Neural progenitor cell (in vitro differentiated cells): ENCODE measurements at regions not wholly inside any gene's neighbourhood (a gene's known extent, or its start where the extent isn't known, plus 50 kb on each side); places are given as distances from the start of the nearest gene placed in this dataset.
"Not testable (repeated sequence)": the region's sequence is repeated elsewhere in the genome, so short reads cannot be mapped to it uniquely, and the experiment has no call there.

Experiments used
- DNase-seq: peaks from one replicate; pipeline ENCODE4 v3.0.0-alpha.2; 2016; ENCODE audit warnings: low spot score
- H2AFZ ChIP-seq: fragments of 200-600 bp; sonication (generic); replicated peaks from 2 replicates; pipeline ENCODE4 v1.6.1; 2016; ENCODE audit warnings: antibody characterized with exemption
- H3F3A ChIP-seq: fragments of 200-600 bp; sonication (generic); 2 replicates; pipeline ENCODE4 v1.6.1; 2016; ENCODE audit warnings: antibody characterized with exemption, low read depth
- H3K27ac ChIP-seq: fragments of 200-600 bp; sonication (generic); 2 replicates; pipeline ENCODE4 v1.5.1; 2016; ENCODE audit warnings: mild to moderate bottlenecking
- H3K27me3 ChIP-seq: fragments of 200-600 bp; sonication (generic); 2 replicates; pipeline ENCODE4 v1.6.1; 2016; ENCODE audit warnings: mild to moderate bottlenecking, moderate library complexity
- H3K36me3 ChIP-seq: fragments of 200-600 bp; sonication (generic); 2 replicates; pipeline ENCODE4 v1.5.1; 2016
- H3K4me1 ChIP-seq: fragments of 200-600 bp; sonication (generic); 2 replicates; pipeline ENCODE4 v1.6.1; 2016; ENCODE audit warnings: mixed run types
- H3K4me2 ChIP-seq: fragments of 200-600 bp; sonication (generic); 2 replicates; pipeline ENCODE4 v1.6.1; 2016
- H3K4me3 ChIP-seq: fragments of 200-600 bp; sonication (generic); 2 replicates; pipeline ENCODE4 v1.5.1; 2016
- H3K79me2 ChIP-seq: fragments of 200-600 bp; sonication (generic); 2 replicates; pipeline ENCODE4 v1.6.1; 2016; ENCODE audit warnings: low read depth
- H3K9ac ChIP-seq: fragments of 200-600 bp; sonication (generic); 2 replicates; pipeline ENCODE4 v1.6.1; 2016
- H3K9me3 ChIP-seq: fragments of 200-600 bp; sonication (generic); 2 replicates; pipeline ENCODE4 v1.5.1; 2016; ENCODE audit warnings: low read depth
- H4K20me1 ChIP-seq: fragments of 200-600 bp; sonication (generic); 2 replicates; pipeline ENCODE4 v1.6.1; 2016; ENCODE audit warnings: low read depth
- H3K27ac Mint-ChIP-seq: 3 replicates; pipeline ENCODE4 v1.8.0; 2021; ENCODE audit warnings: mixed read lengths
- H3K27me3 Mint-ChIP-seq: 2 replicates; pipeline ENCODE4 v1.8.0; 2022; ENCODE audit warnings: low read depth, mild to moderate bottlenecking, inconsistent platforms, moderate library complexity, mixed read lengths; ENCODE audit not compliant: insufficient read depth
- H3K36me3 Mint-ChIP-seq: 3 replicates; pipeline ENCODE4 v1.8.0; 2021; ENCODE audit warnings: mixed read lengths
- H3K4me1 Mint-ChIP-seq: 3 replicates; pipeline ENCODE4 v1.8.0; 2021; ENCODE audit warnings: mixed read lengths
- H3K4me3 Mint-ChIP-seq: 3 replicates; pipeline ENCODE4 v1.8.0; 2021; ENCODE audit warnings: mild to moderate bottlenecking, moderate library complexity, mixed read lengths
- H3K9me3 Mint-ChIP-seq: 3 replicates; pipeline ENCODE4 v1.8.0; 2020; ENCODE audit warnings: mixed read lengths
- CTCF ChIP-seq: fragments of 200-600 bp; sonication (generic); IDR thresholded peaks from 2 replicates; pipeline ENCODE4 v1.5.1; 2017; ENCODE audit warnings: antibody characterized with exemption, mild to moderate bottlenecking
- EZH2 ChIP-seq: fragments of 200-600 bp; sonication (generic); IDR thresholded peaks from 2 replicates; pipeline ENCODE4 v1.6.1; 2017; ENCODE audit warnings: antibody characterized with exemption, mild to moderate bottlenecking, moderate library complexity
- EZH2phosphoT487 ChIP-seq: fragments of 200-600 bp; sonication (generic); IDR thresholded peaks from 2 replicates; pipeline ENCODE4 v1.6.1; 2017; ENCODE audit warnings: antibody characterized with exemption

GRCh38 chr1:219075121-219075879 is 98.4 kb upstream of the LYPLAL1 start:
- DNase-seq, result no peak
- Histone ChIP-seq H3K4me1 (no peaks in the 10 kb centered on the region), H3K27me3 (no peaks in the 10 kb centered on the region), H3K36me3 (no peaks in the 10 kb centered on the region), H2AFZ (no peak overlapping the region), H3K4me2 (no peak overlapping the region), H3K9me3 (no peaks in the 10 kb centered on the region), H3K9ac (no peak overlapping the region), H4K20me1 (no peaks in the 10 kb centered on the region), H3K27ac (no peak overlapping the region), H3K4me3 (no peak overlapping the region), H3K79me2 (no peaks in the 10 kb centered on the region), H3F3A (no peaks in the 10 kb centered on the region)
- Mint-ChIP-seq H3K27ac (no peak overlapping the region), H3K27me3 (peaks cover 2% of the 10 kb centered on the region), H3K9me3 (peaks cover 11% of the 10 kb centered on the region), H3K4me3 (no peak overlapping the region), H3K36me3 (no peaks in the 10 kb centered on the region), H3K4me1 (no peaks in the 10 kb centered on the region)
- no peak for TF ChIP-seq EZH2phosphoT487
- no peak for TF ChIP-seq CTCF
- no peak for TF ChIP-seq EZH2

DNA sequence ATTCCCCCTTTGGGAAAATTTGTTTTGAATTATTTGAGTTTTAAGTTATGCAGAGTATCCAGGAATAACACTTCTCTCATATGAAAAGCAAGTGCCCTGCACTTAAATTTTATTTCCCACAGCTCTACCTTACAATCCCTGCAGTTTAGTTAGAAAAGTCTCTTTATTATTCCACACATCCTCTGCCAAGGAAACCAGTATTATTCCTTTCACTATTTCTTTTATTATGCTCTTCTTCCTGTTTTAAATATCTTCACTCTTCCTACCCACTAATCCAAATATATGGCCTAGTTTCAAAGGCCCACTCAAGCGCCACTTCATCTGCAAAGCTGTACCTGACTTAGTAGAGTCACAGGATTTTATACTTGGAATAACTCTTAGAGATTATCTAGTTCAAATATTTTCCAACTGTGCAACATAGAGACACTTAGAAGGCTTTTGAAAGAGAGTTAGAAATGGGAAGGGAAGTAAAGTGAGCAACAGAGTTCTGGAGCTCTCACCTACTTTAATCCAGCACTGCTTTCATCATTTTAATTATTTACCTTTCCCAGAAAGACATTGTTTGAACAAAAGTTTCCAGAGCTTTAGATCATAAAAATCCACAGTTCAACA is 97.2 kb upstream of the LYPLAL1 start:
- H3K4me1 Mint-ChIP-seq, result no peaks in the 10 kb centered on the region
- H3K79me2 ChIP-seq, result no peaks in the 10 kb centered on the region
- peaks cover 4% of the 10 kb centered on the region for H3K9me3 Mint-ChIP-seq
- no peak overlapping the region for H3K4me3 ChIP-seq
- H3K4me3 Mint-ChIP-seq, result no peak overlapping the region
- H3K27ac ChIP-seq, result no peak overlapping the region
- H3K27ac Mint-ChIP-seq, result no peak overlapping the region
- no peaks in the 10 kb centered on the region for H4K20me1 ChIP-seq
- no peak overlapping the region for H2AFZ ChIP-seq
- H3K9me3 ChIP-seq, result no peaks in the 10 kb centered on the region
- H3K27me3 ChIP-seq, result no peaks in the 10 kb centered on the region
- no peaks in the 10 kb centered on the region for H3K36me3 Mint-ChIP-seq
- no peak overlapping the region for H3K9ac ChIP-seq
- peaks cover 2% of the 10 kb centered on the region for H3K27me3 Mint-ChIP-seq
- DNase-seq, result no peak
- no peak overlapping the region for H3K4me2 ChIP-seq
- TF ChIP-seq EZH2, result no peak
- no peaks in the 10 kb centered on the region for H3K4me1 ChIP-seq
- no peaks in the 10 kb centered on the region for H3K36me3 ChIP-seq
- H3F3A ChIP-seq, result no peaks in the 10 kb centered on the region

- not testable (repeated sequence) for H3K36me3 ChIP-seq, H3K36me3 Mint-ChIP-seq, H3K4me2 ChIP-seq, H3K9ac ChIP-seq, H3K9me3 Mint-ChIP-seq, H3K4me3 ChIP-seq, H3K27ac Mint-ChIP-seq, DNase-seq, H3K27me3 Mint-ChIP-seq, H4K20me1 ChIP-seq, H2AFZ ChIP-seq, H3K27me3 ChIP-seq, H3K4me1 Mint-ChIP-seq, H3K79me2 ChIP-seq, H3K9me3 ChIP-seq, H3K4me3 Mint-ChIP-seq, H3K27ac ChIP-seq, H3F3A ChIP-seq, H3K4me1 ChIP-seq
These were observed 95.9 kb upstream of the LYPLAL1 start for GRCh38 chr1:219077767-219078166.

- DNase-seq, result no peak
- no peaks in the 10 kb centered on the region for H3K27me3 ChIP-seq
- no peak overlapping the region for H3K4me3 Mint-ChIP-seq
- H2AFZ ChIP-seq, result peak overlapping the region; percentile 5
- no peaks in the 10 kb centered on the region for H3K36me3 ChIP-seq
- no peak overlapping the region for H3K9ac ChIP-seq
- no peaks in the 10 kb centered on the region for H4K20me1 ChIP-seq
- no peak overlapping the region for H3K27ac ChIP-seq
- H3K4me1 ChIP-seq, result no peaks in the 10 kb centered on the region
- no peaks in the 10 kb centered on the region for H3K9me3 ChIP-seq
- no peak overlapping the region for H3K4me2 ChIP-seq
- H3K36me3 Mint-ChIP-seq, result no peaks in the 10 kb centered on the region
- TF ChIP-seq EZH2, result no peak
- no peak for TF ChIP-seq CTCF
- no peak for TF ChIP-seq EZH2phosphoT487
- no peaks in the 10 kb centered on the region for H3K9me3 Mint-ChIP-seq
- H3K27me3 Mint-ChIP-seq, result no peaks in the 10 kb centered on the region
- H3K4me1 Mint-ChIP-seq, result peaks cover 7% of the 10 kb centered on the region
- H3K27ac Mint-ChIP-seq, result no peak overlapping the region
- H3F3A ChIP-seq, result no peaks in the 10 kb centered on the region
- no peaks in the 10 kb centered on the region for H3K79me2 ChIP-seq
- no peak overlapping the region for H3K4me3 ChIP-seq
These were observed 91.4 kb upstream of the LYPLAL1 start for GRCh38 chr1:219081943-219082925.
